ENCODE measurements at regions not wholly inside any gene's neighbourhood (a gene's known extent, or its start where the extent isn't known, plus 50 kb on each side); places are given as distances from the start of the nearest gene placed in this dataset.

GRCh38 chr6:119873107-119873506 lies 523.5 kb upstream of the MAN1A1 start:
- ChIA-PET CTCF (ENCODE audit: low intra/inter-chr PET ratio) (no interaction called here), POLR2A (no interaction called here)
- no peak for TF ChIP-seq HMBOX1 (IDR thresholded peaks at IDR 0.05)
- TF ChIP-seq C11orf30 (IDR thresholded peaks at IDR 0.05; ENCODE audit: low read depth), result peak; percentile 22; the same call in 1 of the 2 replicates
- TF ChIP-seq YY1 (IDR thresholded peaks at IDR 0.05; ENCODE audit: borderline replicate concordance in 1 of 3, control insufficient read depth in 1 of 3, extremely low read depth in 1 of 3, insufficient read depth in 3 of 3, insufficient read length in 1 of 3, insufficient replicate concordance in 2 of 3, low read depth in 1 of 3, low read length in 2 of 3), result no peak
- no peak for TF ChIP-seq ZKSCAN3 (CRISPR knock-in tag; IDR thresholded peaks at IDR 0.05)
- no peak for TF ChIP-seq RBM34 (IDR thresholded peaks at IDR 0.05; ENCODE audit: borderline replicate concordance, insufficient read depth, low read length)
- TF ChIP-seq ZNF316 (IDR thresholded peaks at IDR 0.05), result peak; percentile 58
- TF ChIP-seq GABPA (tag; conservative IDR thresholded peaks at IDR 0.05; ENCODE audit: low read depth), result no peak
- Histone ChIP-seq H3K9me3 (replicated peaks; ENCODE audit: control insufficient read depth, insufficient read depth, low read depth, low read length) (no peaks in the 10 kb centered on the region), H4K20me1 (replicated peaks; ENCODE audit: control insufficient read depth, insufficient read depth, low read length) (no peaks in the 10 kb centered on the region), H3K4me3 (no peak overlapping the region), H3K9ac (ENCODE audit: insufficient read depth in 1 of 2, low read depth in 2 of 2, low read length in 2 of 2) (no peak overlapping the region), H3K4me2 (ENCODE audit: insufficient read depth, low read length) (no peak overlapping the region), H3K4me1 (replicated peaks in 1 of 2; ENCODE audit: control insufficient read depth in 2 of 2, insufficient read depth in 2 of 2, low read length in 2 of 2) (no peaks in the 10 kb centered on the region), H3K79me2 (ENCODE audit: control insufficient read depth, insufficient read depth, low read length) (no peaks in the 10 kb centered on the region), H3K27ac (ENCODE audit: extremely low read depth, low read depth, low read length) (no peak overlapping the region), H3K27me3 (ENCODE audit: control insufficient read depth in 2 of 2, insufficient read depth in 2 of 2, low read length in 2 of 2) (no peaks in the 10 kb centered on the region), H3K36me3 (ENCODE audit: control insufficient read depth, insufficient read depth, low read length) (no peaks in the 10 kb centered on the region), H2AFZ (ENCODE audit: low read depth, low read length) (no peak overlapping the region), H3K9me1 (ENCODE audit: control insufficient read depth, insufficient read depth, low read length) (no peaks in the 10 kb centered on the region)
- ATAC-seq (no peak), FAIRE-seq (no peak), DNase-seq (ENCODE audit: extremely low read depth in 1 of 4, low spot score in 3 of 4) (no peak)
- in situ Hi-C loops (cut with MboI), result no loop called here
- WGBS (ENCODE audit: insufficient coverage, low coverage, missing lambda C conversion rate), result 9% methylated on average over 1 of the region's 1 CpG
- intact Hi-C loops (cut with micrococcal nuclease), result no loop called here
- no TSS peak for BruUV-seq (replicated peaks)
